H1 (cell line): ENCODE measurements at regions not wholly inside any gene's neighbourhood (a gene's known extent, or its start where the extent isn't known, plus 50 kb on each side); places are given as distances from the start of the nearest gene placed in this dataset.

Source experiments
- EZH2 ChIP-seq: fragments of 200-600 bp; sonication (generic); IDR thresholded peaks from 2 replicates; pipeline ENCODE4 v1.7.1; 2012; ENCODE audit warnings: low read depth, mild to moderate bottlenecking, moderate library complexity, low read length, inconsistent platforms; ENCODE audit not compliant: severe bottlenecking
- RFX5 ChIP-seq: IDR thresholded peaks from 2 replicates; pipeline ENCODE4 v1.6.1; 2011; ENCODE audit warnings: low read depth, low read length, improper control_type of control experiment, borderline replicate concordance

DNA sequence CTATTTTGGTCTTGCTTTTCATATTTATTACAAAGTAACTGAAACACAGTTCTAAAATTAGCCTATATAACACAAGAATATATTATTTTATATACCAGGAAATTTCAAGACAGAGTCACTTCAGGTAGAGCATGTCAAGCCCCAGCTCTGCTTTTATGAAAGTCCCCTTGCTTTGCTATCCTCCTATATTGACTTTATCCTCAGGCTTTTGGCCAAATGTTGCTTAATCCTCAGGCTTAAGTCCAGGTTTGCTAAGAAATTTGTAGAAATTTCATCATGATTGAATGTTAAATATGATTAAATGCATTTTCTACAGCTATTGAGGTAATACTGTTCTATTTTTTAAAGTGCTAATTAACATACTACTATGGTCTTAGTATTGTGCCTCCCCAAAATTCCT lies 227.6 kb downstream of the FZD1 start (continued):
- no peak for TF ChIP-seq EZH2
- TF ChIP-seq RFX5 = no peak
